ENCODE measurements at regions not wholly inside any gene's neighbourhood (a gene's known extent, or its start where the extent isn't known, plus 50 kb on each side); places are given as distances from the start of the nearest gene placed in this dataset.

DNA sequence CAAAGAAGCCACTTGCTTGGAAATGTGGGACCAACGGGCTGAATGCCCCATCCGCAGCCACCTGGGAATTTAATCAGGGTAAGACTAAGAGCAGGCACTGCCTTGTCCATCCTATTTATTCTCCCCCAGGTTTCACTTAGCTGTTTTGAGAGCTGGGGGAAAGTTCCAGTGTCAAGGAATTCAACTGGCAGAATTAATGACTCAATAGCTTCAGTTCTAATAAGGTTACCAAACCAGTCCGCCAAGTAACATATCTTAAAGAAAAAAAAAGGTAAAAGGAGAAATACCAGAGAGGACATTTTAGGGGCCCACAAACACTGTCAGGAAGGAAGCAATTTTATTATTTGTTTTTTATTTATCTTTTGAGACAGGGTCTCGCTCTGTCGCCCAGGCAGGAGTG lies 157.6 kb upstream of the SOD1 start:
- no peak for TF ChIP-seq CTCF (IDR thresholded peaks at IDR 0.05; ENCODE audit: poor library complexity)
- TF ChIP-seq EZH2phosphoT487 (IDR thresholded peaks at IDR 0.05; ENCODE audit: low read depth, severe bottlenecking, unreplicated experiment): no peak

Data from hepatocyte (in vitro differentiated cells).